A549 (cell line): ENCODE measurements at regions not wholly inside any gene's neighbourhood (a gene's known extent, or its start where the extent isn't known, plus 50 kb on each side); places are given as distances from the start of the nearest gene placed in this dataset.

Source experiments
- ATAC-seq, 2 experiments: fragments of 200-7000 bp in 1 of 2; fragments of >200 bp in 1 of 2; cut with Nextera tagmentation in 1 of 2; cut with Tn5 transposase in 1 of 2; 3 replicates each; pipeline versions ENCODE4 v1.8.0 to v1.9.1; 2018 to 2020; ENCODE audit warnings: mild to moderate bottlenecking in 1 of 2, moderate library complexity in 1 of 2
- CTCF ChIA-PET: fragments of 300-600 bp; sonication (Branson Sonifier 250); formaldehyde crosslinking; extraction: SDS; loops from one replicate; lab custom pipeline; 2021; ENCODE audit warnings: antibody characterized with exemption, inconsistent platforms; lab: Yijun Ruan, JAX
- POLR2A ChIA-PET: fragments of 350-600 bp; formaldehyde crosslinking; extraction: SDS; loops from one replicate; lab custom pipeline; 2021; ENCODE audit warnings: antibody characterized with exemption, inconsistent platforms; lab: Yijun Ruan, JAX
- DNase-seq, 2 experiments: peaks; one replicate each; pipeline versions ENCODE4 v3.0.0 to v3.0.0-alpha.2; 2011 to 2016; ENCODE audit warnings: low read depth in 1 of 2, low spot score in 1 of 2
- FAIRE-seq: peaks from 2 replicates; lab custom pipeline; 2011; peaks lifted over from hg19 to GRCh38; lab: Jason Lieb, UNC
- H3K27ac ChIP-seq, 2 experiments: fragments of >200 bp; sonication (Bioruptor Twin); formaldehyde crosslinking; 3 replicates each; pipeline ENCODE4 v1.5.1; 2016 to 2017
- H3K4me1 ChIP-seq: fragments of >200 bp; sonication (Bioruptor Twin); formaldehyde crosslinking; 3 replicates; pipeline ENCODE4 v1.6.1; 2016
- H3K4me2 ChIP-seq: fragments of >200 bp; sonication (Bioruptor Twin); formaldehyde crosslinking; 3 replicates; pipeline ENCODE4 v1.6.1; 2016
- H3K4me3 ChIP-seq: fragments of >200 bp; sonication (Bioruptor Twin); formaldehyde crosslinking; 3 replicates; pipeline ENCODE4 v1.5.1; 2016
- H3K9me3 ChIP-seq: fragments of >200 bp; sonication (Bioruptor Twin); formaldehyde crosslinking; 3 replicates; pipeline ENCODE4 v1.6.1; 2016
- BCL3 ChIP-seq: fragments of >200 bp; sonication (Bioruptor Twin); formaldehyde crosslinking; IDR thresholded peaks from 3 replicates; pipeline ENCODE4 v1.6.1; 2016
- BHLHE40 ChIP-seq: IDR thresholded peaks from 2 replicates; pipeline ENCODE4 v1.6.1; 2012; ENCODE audit warnings: low read depth, low read length, inconsistent platforms
- CBX8 ChIP-seq: fragments of 200-600 bp; sonication (generic); IDR thresholded peaks from 2 replicates; pipeline ENCODE4 v1.6.1; 2016
- CHD2 ChIP-seq: fragments of 150-350 bp; IDR thresholded peaks from 2 replicates; pipeline ENCODE4 v1.6.1; 2014; ENCODE audit warnings: low read length; ENCODE audit not compliant: partially characterized antibody
- E2F6 ChIP-seq: IDR thresholded peaks from 2 replicates; pipeline ENCODE4 v1.6.1; 2012; ENCODE audit warnings: low read depth, borderline replicate concordance
- EP300 ChIP-seq, 2 experiments: fragments of >200 bp; sonication (Bioruptor Twin); formaldehyde crosslinking; IDR thresholded peaks; 2 replicates in 1 of 2; 3 replicates in 1 of 2; pipeline ENCODE4 v1.6.1; 2016 to 2017
- ESRRA ChIP-seq: fragments of 150-350 bp; IDR thresholded peaks from 2 replicates; pipeline ENCODE4 v1.6.1; 2014; ENCODE audit warnings: mild to moderate bottlenecking, low read length, borderline replicate concordance
- FOSL2 ChIP-seq, 2 experiments: fragments of 450-650 bp in 1 of 2; fragments of >200 bp in 1 of 2; sonication (Bioruptor Twin) in 1 of 2; formaldehyde crosslinking; IDR thresholded peaks; 2 replicates each; pipeline versions ENCODE4 v1.5.0 to v1.6.1; 2016 to 2020; ENCODE audit warnings: mild to moderate bottlenecking in 1 of 2, moderate library complexity in 1 of 2
- GATA3 ChIP-seq: IDR thresholded peaks from 2 replicates; pipeline ENCODE4 v1.6.1; 2012; ENCODE audit warnings: borderline replicate concordance
- HES2 ChIP-seq: fragments of >200 bp; sonication (Bioruptor Twin); formaldehyde crosslinking; IDR thresholded peaks from 2 replicates; pipeline ENCODE4 v1.6.1; 2016
- HOXB5 ChIP-seq: fragments of 250-450 bp; sonication (Bioruptor Pico); IDR thresholded peaks from 2 replicates; pipeline ENCODE4 v1.5.0; 2020; ENCODE audit warnings: mild to moderate bottlenecking, moderate library complexity
- MAX ChIP-seq: IDR thresholded peaks from 2 replicates; pipeline ENCODE4 v1.6.1; 2012
- PHF8 ChIP-seq: fragments of 200-600 bp; sonication (generic); IDR thresholded peaks from 2 replicates; pipeline ENCODE4 v1.6.1; 2016; ENCODE audit warnings: low read depth, mild to moderate bottlenecking, antibody characterized with exemption, moderate library complexity, borderline replicate concordance
- POLR2AphosphoS2 ChIP-seq: conservative IDR thresholded peaks from 2 replicates; pipeline ENCODE4 v1.6.1; 2012; ENCODE audit warnings: low read length, improper control_type of control experiment, inconsistent platforms
- RARB ChIP-seq: fragments of 250-450 bp; sonication (Bioruptor Pico); IDR thresholded peaks from 2 replicates; pipeline ENCODE4 v1.8.0; 2021; ENCODE audit warnings: mild to moderate bottlenecking, moderate library complexity
- RFX5 ChIP-seq: fragments of 450-650 bp; IDR thresholded peaks from 2 replicates; pipeline ENCODE4 v1.7.1; 2014; ENCODE audit warnings: antibody characterized with exemption, mild to moderate bottlenecking, moderate library complexity
- SMC3 ChIP-seq: fragments of >200 bp; sonication (Bioruptor Twin); formaldehyde crosslinking; IDR thresholded peaks from 3 replicates; pipeline ENCODE4 v1.6.1; 2018; ENCODE audit warnings: inconsistent platforms
- SREBF2 ChIP-seq: fragments of 450-650 bp; IDR thresholded peaks from 2 replicates; pipeline ENCODE4 v1.6.1; 2014; ENCODE audit warnings: mild to moderate bottlenecking, moderate library complexity
- TFCP2L1 ChIP-seq: fragments of 250-450 bp; sonication (Bioruptor Pico); IDR thresholded peaks from 2 replicates; pipeline ENCODE4 v1.5.0; 2021; ENCODE audit warnings: mild to moderate bottlenecking
- ZSCAN20 ChIP-seq: fragments of 250-450 bp; sonication (Bioruptor Pico); IDR thresholded peaks from 2 replicates; pipeline ENCODE4 v1.8.0; 2022; ENCODE audit warnings: mild to moderate bottlenecking, moderate library complexity
- WGBS: methylation state at CpG from one replicate; pipeline ENCODE4 v1.1.6; 2017; ENCODE audit errors: missing lambda C conversion rate; 5-methylcytosine and 5-hydroxymethylcytosine counted together

GRCh38 chr3:117691526-117691925 lies 981.9 kb downstream of the TUSC7 start:
- H3K9me3 ChIP-seq, result no peaks in the 10 kb centered on the region
- POLR2A ChIA-PET, result no interaction called here
- ATAC-seq, result no peak
- H3K4me2 ChIP-seq, result no peak overlapping the region
- DNase-seq, result no peak
- H3K4me1 ChIP-seq, result no peaks in the 10 kb centered on the region
- H3K4me3 ChIP-seq, result no peak overlapping the region
- WGBS, result 34% methylated on average over 1 of the region's 1 CpG
- CTCF ChIA-PET, result interaction anchor here (0.6 kb wide), 1 partner anchor 48 kb away, joined by 3 read pairs; no protein-coding TSS in a partner anchor
- FAIRE-seq, result no peak
- H3K27ac ChIP-seq, result no peak overlapping the region
- no peak for TF ChIP-seq TFCP2L1 (CRISPR knock-in tag)

GRCh38 chr3:117692416-117692995 lies 982.9 kb downstream of the TUSC7 start:
- Histone ChIP-seq H3K4me3 (no peak overlapping the region), H3K9me3 (no peaks in the 10 kb centered on the region), H3K4me2 (no peak overlapping the region), H3K27ac (no peak overlapping the region), H3K4me1 (no peaks in the 10 kb centered on the region)
- ChIA-PET POLR2A (no interaction called here), CTCF (no interaction called here)
- WGBS, result 75% methylated on average over 5 of the region's 5 CpGs
- TF ChIP-seq EP300 (IDR thresholded peaks at IDR 0.05) (no peak), ESRRA (no peak), POLR2AphosphoS2 (no peak), BCL3 (no peak), GATA3 (no peak), ZSCAN20 (no peak), CHD2 (no peak)
- FAIRE-seq, result no peak
- no peak for DNase-seq
- ATAC-seq, result no peak

GRCh38 chr3:117695321-117695720 lies 985.7 kb downstream of the TUSC7 start:
- ATAC-seq (no peak), DNase-seq (no peak), FAIRE-seq (no peak)
- Histone ChIP-seq H3K4me1 (no peaks in the 10 kb centered on the region), H3K4me2 (no peak overlapping the region), H3K9me3 (no peaks in the 10 kb centered on the region), H3K4me3 (no peak overlapping the region), H3K27ac (no peak overlapping the region)
- WGBS, result 77% methylated on average over 1 of the region's 1 CpG
- ChIA-PET POLR2A (no interaction called here), CTCF (interaction anchor here (1.2 to 1.3 kb wide), 2 partner anchors 12 to 23 kb away, joined by 3 read pairs; no protein-coding TSS in a partner anchor)
- no peak for TF ChIP-seq PHF8
- TF ChIP-seq RFX5, result no peak
- no peak for TF ChIP-seq SREBF2
- TF ChIP-seq E2F6, result no peak
- no peak for TF ChIP-seq HES2
- no peak for TF ChIP-seq FOSL2 (IDR thresholded peaks at IDR 0.05)
- no peak for TF ChIP-seq FOSL2 (CRISPR knock-in tag; IDR thresholded peaks at IDR 0.05)
- TF ChIP-seq MAX, result no peak
- TF ChIP-seq HOXB5, result no peak
- TF ChIP-seq BHLHE40, result no peak
- TF ChIP-seq CBX8, result no peak
- no peak for TF ChIP-seq RARB (CRISPR knock-in tag)
- no peak for TF ChIP-seq SMC3
